Cerebellar nuclear complex (tissue), 1 donor: ENCODE measurements at regions not wholly inside any gene's neighbourhood (a gene's known extent, or its start where the extent isn't known, plus 50 kb on each side); places are given as distances from the start of the nearest gene placed in this dataset.

Experiments used
- DNase-seq, 2 experiments: peaks; one replicate each; lab custom pipeline; 2025; lab: John Stamatoyannopoulos, UW

DNA sequence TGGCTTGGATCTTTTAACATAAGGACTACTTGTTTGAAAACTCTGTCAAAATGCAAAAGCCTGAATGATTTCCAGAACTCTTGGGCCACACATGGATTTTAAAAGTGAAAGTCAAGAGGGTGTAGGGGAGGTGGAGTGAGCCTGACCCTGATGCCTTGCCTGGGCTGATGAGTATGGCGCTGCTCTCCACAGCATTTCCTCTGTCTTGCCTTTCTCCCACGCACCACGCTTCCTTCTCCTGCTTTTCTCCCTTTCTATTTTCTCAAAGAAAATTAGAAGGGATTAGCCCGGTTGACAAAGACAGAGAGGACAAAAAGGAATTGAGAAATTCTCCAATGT, 207.0 kb upstream of the CCDC68 start:
- no peak for DNase-seq

DNA sequence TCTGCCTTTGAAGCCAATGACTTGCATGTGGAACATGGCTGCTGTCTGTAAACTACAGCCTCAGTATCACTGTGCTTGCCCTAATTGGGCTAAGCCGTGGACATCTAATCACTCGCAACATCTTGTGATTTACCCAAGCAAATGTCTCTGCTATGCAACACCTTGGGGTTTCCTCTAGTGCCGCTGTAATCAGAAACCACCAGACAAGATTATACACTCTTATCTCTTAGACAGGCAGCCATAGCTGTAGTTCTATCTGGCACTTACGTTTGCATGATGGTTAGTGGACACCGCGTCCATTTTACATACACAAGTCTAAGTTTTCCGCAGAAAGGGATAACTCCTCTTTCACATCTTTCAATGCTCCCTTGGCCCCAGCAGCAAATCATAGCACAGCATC, 204.3 kb upstream of the CCDC68 start:
- no peak for DNase-seq

DNA sequence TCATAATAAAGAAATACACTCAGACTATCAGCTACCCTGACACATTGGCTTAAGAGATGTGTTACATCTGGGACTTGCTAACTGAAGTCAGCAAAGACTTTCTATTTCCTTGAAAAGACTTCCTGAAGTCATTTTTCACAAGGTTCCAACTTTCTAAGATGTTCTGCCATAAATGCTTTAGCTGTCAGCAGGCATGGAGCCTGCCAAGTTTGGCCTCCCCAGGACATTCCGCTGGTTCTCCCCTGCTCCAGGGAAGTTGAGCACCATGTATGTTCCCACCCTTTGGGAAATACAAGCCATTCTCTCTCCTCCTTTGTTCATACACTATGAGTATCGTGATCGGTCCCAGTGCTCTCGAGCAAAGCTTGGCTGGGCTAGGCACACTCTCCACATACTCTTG, 202.7 kb upstream of the CCDC68 start:
- DNase-seq: no peak

DNA sequence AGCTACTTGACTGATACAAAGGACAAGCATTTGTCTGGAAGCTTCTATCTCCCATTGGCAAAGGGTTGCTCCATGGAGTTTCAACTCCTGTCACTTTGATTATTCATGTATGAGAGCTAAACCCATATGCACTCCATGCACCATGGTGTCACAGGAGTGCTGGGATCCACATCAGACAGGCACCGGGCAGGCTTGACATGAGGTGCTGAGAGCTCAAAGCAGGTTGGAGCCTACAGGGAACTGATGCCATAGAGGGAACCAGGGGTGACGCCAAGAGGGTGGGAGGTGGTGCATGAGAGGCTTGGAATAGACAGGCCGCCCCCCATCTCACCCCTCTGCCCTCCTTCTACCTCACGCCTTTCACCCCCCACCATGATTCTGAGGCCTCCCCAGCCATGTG, 199.8 kb upstream of the CCDC68 start:
- DNase-seq: no peak

DNA sequence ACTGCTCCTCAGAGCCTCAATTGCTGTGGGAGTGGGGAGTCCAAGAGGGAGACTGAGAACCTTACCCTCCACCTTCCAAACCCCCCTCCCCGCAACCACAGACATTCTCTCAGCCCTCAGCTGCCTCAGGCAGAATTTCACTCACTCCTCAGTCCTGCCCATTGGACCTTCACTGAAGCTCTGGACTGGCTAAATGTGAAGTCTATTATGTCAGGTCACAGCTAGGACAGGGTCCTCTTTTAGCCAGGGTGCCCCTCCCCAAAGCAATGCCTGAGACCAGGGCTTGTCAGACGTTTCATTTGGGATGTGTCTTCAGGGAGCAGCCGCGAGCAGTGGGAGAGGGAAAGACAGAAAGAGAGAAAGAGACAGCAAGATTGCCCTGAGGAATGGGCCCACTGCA, 199.3 kb upstream of the CCDC68 start:
- DNase-seq: no peak

DNA sequence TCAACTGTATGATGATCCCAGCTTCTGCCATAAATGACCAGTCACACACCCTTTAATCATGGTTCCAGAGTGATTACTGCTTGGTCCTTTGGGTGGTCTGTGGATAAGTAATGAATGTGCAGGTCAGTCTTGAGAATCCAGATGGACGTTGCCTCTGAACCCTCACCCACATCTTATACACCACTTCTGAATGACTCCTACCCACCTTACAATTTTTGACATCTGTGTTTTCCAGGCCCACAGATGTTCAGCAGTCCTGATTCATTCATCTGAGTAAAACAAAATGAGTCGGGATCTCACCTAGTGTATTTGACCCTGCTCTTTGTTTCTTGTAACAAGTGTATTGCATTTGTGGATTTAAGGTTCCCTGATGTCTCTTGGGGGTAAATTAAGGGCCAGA, 194.1 kb upstream of the CCDC68 start:
- no peak for DNase-seq

DNA sequence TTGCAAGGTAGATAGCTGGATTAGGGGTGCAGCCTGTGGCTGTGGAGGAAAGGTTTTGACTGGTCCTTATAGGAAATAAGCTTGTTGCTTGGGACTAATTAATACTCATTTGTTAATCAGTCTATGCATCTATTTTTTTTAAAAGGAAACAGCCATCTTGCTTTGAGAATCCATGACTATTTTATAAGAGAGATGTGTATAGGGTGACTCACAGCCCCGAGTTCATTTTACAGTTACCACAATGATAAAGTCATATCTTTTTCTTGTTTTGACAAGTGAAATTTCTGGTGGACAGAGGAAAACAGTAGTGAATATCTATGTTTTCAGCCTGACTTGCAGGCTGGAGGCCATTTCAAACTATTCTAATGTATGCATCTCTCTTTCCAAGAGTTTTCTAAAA, 193.5 kb upstream of the CCDC68 start:
- no peak for DNase-seq

DNA sequence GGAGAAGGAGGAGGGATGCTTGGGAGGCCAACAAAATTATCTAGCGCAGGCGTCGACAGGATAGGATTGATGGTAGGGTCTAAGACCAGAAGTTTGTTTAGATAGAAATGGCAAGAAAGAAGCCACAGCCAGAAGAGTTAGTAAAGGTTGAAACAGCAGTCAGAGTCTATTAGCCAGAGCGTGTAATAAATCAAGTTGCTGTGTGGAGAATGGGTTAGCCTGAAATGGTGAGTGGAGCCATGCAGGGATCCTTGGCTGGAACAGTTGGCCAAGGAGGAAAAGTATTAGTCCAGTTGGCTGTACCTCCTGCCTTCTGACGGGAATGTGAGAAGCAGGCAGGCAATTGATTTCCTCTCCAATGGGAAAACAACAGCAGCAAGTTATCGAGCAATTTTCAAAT, 190.7 kb upstream of the CCDC68 start:
- no peak for DNase-seq

DNA sequence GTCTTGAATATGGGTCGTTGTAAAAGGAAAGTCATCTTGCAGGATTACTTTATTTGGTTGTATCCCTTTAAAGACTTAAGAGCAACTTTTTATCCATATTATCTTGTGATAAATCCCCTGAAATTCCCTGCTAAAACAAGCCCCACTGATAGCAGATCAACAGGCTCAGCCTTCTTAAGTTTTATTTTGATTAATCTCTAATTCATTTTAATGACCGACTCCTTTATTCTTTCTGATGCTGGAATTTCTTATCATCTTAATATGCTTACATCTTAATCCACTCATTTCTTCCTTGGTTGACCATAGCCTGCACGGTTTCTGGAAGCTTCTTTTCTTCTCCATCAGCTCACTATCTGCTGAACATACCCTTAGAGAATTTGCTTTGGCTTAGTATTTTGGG, 188.5 kb upstream of the CCDC68 start:
- no peak for DNase-seq

DNA sequence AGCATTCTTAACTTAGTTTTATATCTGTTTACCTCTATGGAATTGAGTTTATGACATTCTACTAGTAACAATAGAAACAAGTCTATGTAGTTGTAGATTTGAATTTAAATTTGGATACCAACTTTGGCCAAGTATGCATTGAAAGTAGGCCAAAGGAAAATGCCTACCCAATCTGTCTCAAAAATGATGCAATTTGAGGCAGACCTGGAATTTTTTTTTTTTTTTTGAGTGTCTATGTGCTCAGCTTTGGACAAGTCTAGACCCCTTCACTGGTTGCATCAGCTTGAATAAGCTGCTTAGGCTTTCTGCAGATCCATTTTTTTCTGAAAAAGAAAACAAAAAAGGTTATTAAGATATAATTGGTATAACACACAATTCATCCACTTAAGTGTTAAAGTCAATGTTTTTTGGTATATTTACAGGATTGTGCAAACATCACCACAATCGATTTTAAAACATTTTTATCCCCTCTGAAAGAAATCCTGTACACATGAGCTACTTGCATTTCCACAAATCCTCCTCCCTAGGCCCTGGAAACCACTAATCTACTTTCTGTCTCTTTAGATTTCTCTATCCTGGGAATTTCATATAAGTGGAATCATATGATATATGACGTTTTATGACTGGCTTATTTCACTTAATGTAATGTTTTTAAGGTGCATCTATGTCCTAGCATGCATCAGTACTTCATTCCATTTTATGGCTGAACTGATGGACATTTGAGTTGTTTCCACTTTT, 185.1 kb upstream of the CCDC68 start:
- no peak for DNase-seq

DNA sequence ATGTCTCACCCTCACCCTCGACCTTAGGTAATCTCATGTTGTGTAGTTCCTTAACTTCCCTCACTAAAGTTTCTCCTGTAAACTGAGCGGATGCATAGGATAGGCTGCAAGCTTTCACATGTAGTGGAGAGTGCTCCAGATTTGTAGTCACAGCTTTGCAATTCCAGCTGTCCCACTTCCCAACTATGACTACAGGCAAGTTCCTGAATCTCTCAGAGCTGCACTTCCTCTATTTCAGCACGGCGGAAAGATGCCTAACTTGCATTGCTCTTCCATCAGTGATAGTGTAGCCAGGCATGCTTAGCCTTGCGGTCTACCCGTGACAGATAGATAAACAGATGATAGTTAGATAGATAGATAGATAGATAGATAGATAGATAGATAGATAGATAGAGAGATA, 183.1 kb upstream of the CCDC68 start:
- DNase-seq: no peak

DNA sequence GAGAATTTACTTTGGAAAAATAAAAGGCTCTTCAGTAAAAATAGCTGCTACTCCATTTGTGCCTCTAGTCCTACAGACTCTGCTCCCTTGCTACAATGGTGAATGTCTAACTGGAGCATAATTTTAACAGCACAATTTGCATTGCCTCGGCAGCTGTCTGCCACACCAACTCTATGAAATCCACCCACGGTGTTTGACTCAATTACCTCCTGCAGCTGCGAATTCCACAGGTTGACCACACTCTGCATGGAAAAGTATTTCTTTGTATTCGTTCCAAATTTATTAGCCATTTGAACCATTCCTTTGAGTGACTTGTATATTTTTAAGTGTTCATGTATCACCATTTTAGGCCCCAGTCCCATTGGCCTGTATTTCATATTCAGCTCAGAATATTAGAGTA, 182.1 kb upstream of the CCDC68 start:
- DNase-seq: no peak

DNA sequence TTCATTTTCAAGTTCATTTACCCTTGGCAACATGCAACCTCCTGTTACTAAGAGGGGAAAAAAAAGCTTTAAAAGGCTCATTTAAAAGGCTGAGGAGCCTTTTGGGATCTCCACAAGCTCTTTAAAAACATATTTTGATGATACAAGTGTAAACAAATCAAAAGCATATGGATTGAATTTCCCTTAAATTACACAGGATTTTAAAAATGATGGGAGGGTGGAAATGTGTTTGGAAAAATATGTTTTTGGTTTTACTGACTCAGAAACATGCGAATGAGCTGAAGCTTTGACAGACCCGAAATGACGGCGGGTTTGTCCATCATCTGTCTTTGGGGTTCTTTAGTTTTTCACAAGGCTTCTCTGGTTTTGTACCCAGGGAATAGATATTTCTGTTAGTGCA, 180.6 kb upstream of the CCDC68 start:
- no peak for DNase-seq

DNA sequence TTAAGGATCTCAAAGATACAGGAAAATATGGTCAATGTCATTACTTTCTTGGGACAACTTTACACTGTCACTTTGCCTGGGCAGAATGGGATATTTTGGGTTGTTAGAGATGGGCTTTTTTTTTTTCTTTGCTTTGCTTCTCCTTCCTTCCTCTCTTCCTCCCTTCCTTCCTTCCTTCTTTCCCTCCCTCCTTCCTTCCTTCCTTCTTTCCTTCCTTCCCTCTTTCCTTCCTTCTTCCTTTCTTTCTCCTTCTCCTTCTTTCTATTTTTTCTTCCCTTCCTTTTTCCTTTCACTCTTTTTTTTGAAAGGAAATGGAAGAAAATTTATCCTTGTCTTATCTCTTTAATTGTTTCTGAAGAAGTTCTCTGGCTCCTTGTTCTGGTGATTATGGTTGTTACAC, 180.0 kb upstream of the CCDC68 start:
- no peak for DNase-seq

DNA sequence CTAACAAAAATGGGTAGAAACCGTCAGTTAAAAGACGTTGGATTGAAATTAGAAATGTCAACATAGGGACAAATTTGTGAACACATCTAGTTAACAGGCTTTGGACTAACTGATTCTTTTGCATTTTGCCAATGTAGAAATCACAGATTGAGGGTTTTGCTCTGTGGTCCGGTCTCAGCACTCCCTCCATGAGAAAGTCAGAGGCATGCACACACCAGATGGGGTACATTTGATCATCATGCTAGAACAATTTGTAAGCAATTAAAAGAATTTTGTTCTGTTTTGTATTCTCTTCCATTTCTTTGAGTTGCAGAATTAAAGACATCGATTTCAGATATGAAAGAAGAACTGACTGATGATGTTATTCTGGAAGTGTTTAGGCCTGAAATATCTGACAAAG, 179.1 kb upstream of the CCDC68 start:
- no peak for DNase-seq

DNA sequence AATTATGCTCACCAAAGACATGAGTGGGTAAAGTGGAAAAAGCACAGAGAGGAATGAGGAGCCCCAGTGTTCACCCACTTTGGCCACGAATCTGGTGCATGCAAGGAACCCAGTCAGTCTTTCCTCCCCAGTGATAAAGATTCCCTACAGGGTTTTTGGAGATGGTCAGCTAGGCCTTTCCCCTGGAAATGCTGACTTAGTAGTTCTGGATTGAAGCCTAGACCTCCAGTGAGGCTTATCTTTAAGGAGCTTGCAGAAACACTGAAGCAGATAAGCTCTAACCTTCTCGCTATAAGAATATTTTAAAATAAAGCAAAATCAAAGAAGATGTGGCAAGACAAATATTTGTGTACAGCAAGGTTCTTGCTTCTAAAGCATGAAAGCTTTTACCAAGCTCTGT, 178.3 kb upstream of the CCDC68 start:
- no peak for DNase-seq

DNA sequence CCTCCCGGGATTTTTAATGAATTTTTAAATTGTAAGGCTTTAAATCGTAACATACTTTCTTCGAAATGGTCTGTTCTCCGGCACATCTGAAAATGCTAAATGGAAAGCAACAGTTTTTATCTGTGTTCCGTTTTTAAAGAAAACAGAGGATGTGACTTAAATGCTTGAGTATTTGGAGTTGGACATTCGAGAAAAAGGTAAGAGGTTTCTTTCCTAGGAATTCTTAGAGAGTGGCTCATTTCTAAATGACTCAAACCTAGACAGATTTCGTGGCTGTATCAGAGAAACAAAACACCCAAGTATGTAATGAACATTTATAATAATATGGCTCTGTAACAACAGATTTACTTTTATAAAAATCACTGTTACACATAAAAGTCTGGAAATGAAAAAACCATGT, 177.6 kb upstream of the CCDC68 start:
- no peak for DNase-seq

DNA sequence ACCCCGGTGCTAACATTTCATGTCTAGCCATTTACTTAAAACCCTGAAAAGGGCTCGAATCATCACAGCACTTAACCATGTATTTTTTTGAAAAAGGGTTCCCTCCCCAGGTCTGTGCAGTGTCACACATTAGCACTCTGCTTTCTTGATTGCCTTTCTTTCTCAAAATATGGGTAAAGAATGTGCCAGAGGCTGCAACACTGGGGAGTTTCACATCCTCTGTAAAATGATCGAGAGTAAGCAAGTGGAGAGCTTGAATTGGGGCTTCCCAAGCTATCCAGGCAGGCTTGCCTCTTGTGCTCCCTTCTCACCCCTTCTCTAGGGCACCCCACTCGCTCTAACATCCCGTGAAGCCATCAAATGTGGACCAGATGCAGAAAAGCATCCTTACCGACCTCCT, 177.0 kb upstream of the CCDC68 start:
- DNase-seq: no peak

DNA sequence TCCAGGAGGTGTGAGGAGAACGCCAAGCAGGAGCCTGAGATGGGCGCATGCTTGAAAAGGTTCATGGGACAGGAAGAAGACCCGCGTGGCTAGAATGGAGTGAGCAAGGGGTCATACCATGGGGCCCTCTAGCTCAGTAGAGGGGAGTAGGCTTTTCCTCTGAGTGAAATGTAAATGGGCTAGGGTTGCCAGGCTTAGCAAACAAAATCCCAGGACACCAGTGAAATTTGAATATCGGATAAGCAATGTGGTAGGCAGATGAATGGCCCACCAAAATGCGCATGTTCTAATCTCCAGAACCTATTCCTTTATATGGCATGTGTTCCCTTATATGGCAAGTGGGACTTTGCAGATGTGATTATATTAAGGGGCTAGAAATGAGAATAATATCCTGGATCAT, 174.1 kb upstream of the CCDC68 start:
- no peak for DNase-seq

DNA sequence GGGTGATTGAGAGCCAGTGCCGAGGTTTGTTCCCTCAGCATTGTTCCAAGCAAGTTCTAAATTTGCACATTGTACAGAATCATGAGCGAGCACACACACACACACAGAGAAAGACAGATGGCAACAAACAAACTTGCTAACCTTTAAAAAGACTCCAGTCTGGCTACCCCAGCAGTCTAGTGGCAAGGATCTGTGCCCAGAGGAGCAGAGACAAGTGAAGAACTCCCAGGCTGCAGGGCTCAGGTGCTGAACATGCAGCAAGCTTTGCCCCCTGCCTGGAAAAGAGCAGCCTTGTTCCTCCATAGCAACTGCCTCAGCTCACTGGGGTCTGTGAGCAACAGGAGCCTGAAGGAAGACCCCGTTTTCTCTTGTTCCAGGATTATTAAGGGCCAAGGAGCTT, 169.2 kb upstream of the CCDC68 start:
- no peak for DNase-seq

DNA sequence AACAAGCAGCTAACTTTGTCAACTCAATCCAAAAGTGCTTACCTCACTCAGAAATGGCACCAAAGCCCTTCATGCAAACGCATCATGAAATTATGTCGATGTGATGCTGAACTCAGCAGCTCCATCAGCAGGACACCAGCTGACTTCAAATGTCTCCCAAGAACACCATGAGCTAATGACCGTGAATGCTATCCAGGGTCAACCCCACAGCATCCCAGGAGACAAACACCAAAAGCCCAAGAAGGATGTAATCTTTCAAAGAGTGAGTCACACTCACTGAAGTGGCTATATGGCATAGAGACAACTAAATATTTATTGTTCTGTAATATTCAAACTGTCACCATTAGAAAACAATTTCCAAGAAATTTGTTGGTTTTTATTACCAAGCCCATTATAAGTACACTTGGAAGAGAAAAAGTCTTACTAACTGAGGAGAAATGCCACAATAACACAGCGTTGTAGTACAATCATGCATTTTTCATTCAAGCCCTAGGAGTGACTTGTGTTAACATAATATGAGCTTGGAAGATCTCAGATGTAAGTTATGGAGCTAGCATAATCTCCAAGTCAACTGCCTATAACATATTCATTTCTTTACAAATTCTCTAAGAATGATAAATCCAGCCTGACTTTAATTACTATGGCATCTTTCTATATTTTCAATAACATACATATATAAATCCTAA, 165.0 kb upstream of the CCDC68 start:
- DNase-seq: no peak

DNA sequence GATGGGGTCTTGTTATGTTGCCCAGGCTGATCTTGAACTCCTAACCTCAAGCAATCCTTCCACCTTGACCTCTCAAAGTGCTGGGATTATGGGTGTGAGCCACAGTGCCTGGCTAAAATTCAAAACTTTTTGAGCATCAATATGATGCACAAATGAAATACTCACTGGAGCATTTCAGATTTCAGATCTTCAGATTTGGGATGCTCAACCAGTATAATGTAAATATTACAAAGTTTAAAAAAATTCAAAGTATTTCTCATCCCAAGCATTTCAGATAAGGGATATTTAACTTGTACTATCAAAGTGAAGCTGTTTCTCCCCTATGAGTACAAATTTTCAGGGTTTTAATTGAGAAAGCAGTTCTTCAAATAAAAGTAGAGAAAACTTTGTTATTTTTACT, 164.1 kb upstream of the CCDC68 start:
- no peak for DNase-seq

DNA sequence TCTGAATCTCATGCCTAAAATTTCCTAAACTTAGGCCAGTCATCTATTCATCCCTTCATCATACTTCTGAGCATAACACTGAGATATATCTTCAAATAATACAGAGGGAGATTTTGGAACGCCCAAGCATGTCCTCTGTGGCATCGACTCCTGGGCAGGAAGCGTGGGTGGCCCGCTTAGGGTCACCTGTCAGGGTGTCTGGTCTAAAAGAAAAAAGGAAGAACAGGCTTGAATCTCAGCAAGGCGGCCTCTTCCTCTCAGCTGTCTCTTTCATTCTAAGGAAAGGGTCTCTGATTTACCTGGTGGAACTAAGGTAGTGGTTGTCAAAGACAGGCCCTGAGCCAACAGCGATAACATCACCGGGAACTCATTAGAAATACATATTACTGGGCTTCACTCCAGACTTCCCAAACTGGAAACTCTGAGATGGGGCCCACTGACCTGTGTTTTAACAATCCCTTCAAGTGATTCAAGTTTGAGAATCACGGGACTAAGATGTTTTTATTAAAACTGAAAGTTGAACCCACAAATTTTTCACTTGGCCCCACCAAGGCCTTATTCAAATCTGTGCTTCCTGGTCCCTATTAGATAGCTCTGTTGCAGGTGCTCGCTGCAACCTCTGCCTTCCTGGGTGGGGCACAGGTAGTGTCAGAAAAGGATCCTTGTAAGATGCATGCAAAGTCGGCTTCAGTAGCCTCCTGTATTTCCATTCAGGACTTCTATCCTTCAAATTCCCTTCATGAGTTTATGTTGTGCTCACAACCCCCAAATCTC, 162.3 kb upstream of the CCDC68 start:
- DNase-seq: no peak
